HepG2 (cell line): ENCODE measurements at regions not wholly inside any gene's neighbourhood (a gene's known extent, or its start where the extent isn't known, plus 50 kb on each side); places are given as distances from the start of the nearest gene placed in this dataset.
A peak's percentile ranks its signal among the peaks of the same experiment; 100 is the strongest.

Experiments used
- ARID2 ChIP-seq: sonication (generic); formaldehyde crosslinking; IDR thresholded peaks from 2 replicates; pipeline ENCODE4 v1.8.1; 2022; ENCODE audit warnings: mild to moderate bottlenecking, missing genetic modification reagents, borderline replicate concordance
- E2F2 ChIP-seq: sonication (generic); formaldehyde crosslinking; IDR thresholded peaks from 2 replicates; pipeline ENCODE4 v1.4.0; 2020; ENCODE audit warnings: missing genetic modification reagents, borderline replicate concordance
- FOXJ3 ChIP-seq: sonication (generic); formaldehyde crosslinking; IDR thresholded peaks from 2 replicates; pipeline ENCODE4 v1.4.0; 2020; ENCODE audit warnings: missing genetic modification reagents, mild to moderate bottlenecking, borderline replicate concordance
- HINFP ChIP-seq: sonication (generic); formaldehyde crosslinking; IDR thresholded peaks from 2 replicates; pipeline ENCODE4 v1.4.0; 2020; ENCODE audit warnings: low read depth, mild to moderate bottlenecking, missing genetic modification reagents
- KLF13 ChIP-seq: sonication (generic); formaldehyde crosslinking; IDR thresholded peaks from 2 replicates; pipeline ENCODE4 v1.4.0; 2020; ENCODE audit warnings: mild to moderate bottlenecking, missing genetic modification reagents
- MAFK ChIP-seq, 2 experiments: IDR thresholded peaks in 1 of 2; conservative IDR thresholded peaks in 1 of 2; 2 replicates each; pipeline ENCODE4 v1.6.1; 2011; ENCODE audit warnings: improper control_type of control experiment in 2 of 2, low read length in 2 of 2
- MEIS1 ChIP-seq: sonication (generic); formaldehyde crosslinking; IDR thresholded peaks from 2 replicates; pipeline ENCODE4 v1.9.0; 2021; ENCODE audit warnings: mild to moderate bottlenecking, missing genetic modification reagents, moderate library complexity, borderline replicate concordance
- NFIC ChIP-seq: IDR thresholded peaks from 2 replicates; pipeline ENCODE4 v1.6.1; 2012; ENCODE audit warnings: mild to moderate bottlenecking, low read length, inconsistent platforms
- NR1H2 ChIP-seq: sonication (generic); formaldehyde crosslinking; IDR thresholded peaks from 2 replicates; pipeline ENCODE4 v1.8.1; 2022; ENCODE audit warnings: low read depth, missing genetic modification reagents, borderline replicate concordance
- NR2F6 ChIP-seq, 2 experiments: IDR thresholded peaks; 2 replicates each; pipeline ENCODE4 v1.6.1; 2016; ENCODE audit warnings: antibody characterized with exemption in 1 of 2, mild to moderate bottlenecking in 1 of 2
- NR3C1 ChIP-seq: sonication (generic); formaldehyde crosslinking; IDR thresholded peaks from 2 replicates; pipeline ENCODE4 v1.4.0; 2020; ENCODE audit warnings: missing genetic modification reagents
- PHF21A ChIP-seq: sonication (generic); formaldehyde crosslinking; IDR thresholded peaks from 2 replicates; pipeline ENCODE4 v1.5.0; 2020; ENCODE audit warnings: mild to moderate bottlenecking, missing genetic modification reagents
- PHF5A ChIP-seq: IDR thresholded peaks from one replicate; pipeline ENCODE4 v1.6.1; 2018; ENCODE audit warnings: low read depth, missing genetic modification reagents; ENCODE audit not compliant: unreplicated experiment
- RFXAP ChIP-seq: sonication (generic); formaldehyde crosslinking; IDR thresholded peaks from 2 replicates; pipeline ENCODE4 v1.4.0; 2020; ENCODE audit warnings: missing genetic modification reagents, borderline replicate concordance
- SOX13 ChIP-seq, 3 experiments: fragments of 450-650 bp in 1 of 3; sonication (generic) in 1 of 3; formaldehyde crosslinking in 1 of 3; IDR thresholded peaks in 2 of 3; conservative IDR thresholded peaks in 1 of 3; 2 replicates each; pipeline versions ENCODE4 v1.5.0 to v1.6.1; 2016 to 2020; ENCODE audit warnings: antibody characterized with exemption in 1 of 3, mild to moderate bottlenecking in 1 of 3, missing compliant biosample characterization in 1 of 3, missing genetic modification reagents in 1 of 3, moderate library complexity in 1 of 3
- STAT5B ChIP-seq: sonication (generic); formaldehyde crosslinking; IDR thresholded peaks from 2 replicates; pipeline ENCODE4 v1.4.0; 2020; ENCODE audit warnings: missing genetic modification reagents
- TEAD2 ChIP-seq: sonication (generic); formaldehyde crosslinking; IDR thresholded peaks from 2 replicates; pipeline ENCODE4 v1.9.0; 2021; ENCODE audit warnings: missing genetic modification reagents
- ZFY ChIP-seq: sonication (generic); formaldehyde crosslinking; IDR thresholded peaks from 2 replicates; pipeline ENCODE4 v1.4.0; 2020; ENCODE audit warnings: missing genetic modification reagents
- ZNF280D ChIP-seq: sonication (generic); formaldehyde crosslinking; IDR thresholded peaks from 2 replicates; pipeline ENCODE4 v1.5.1; 2020; ENCODE audit warnings: mild to moderate bottlenecking, missing genetic modification reagents
- ZNF414 ChIP-seq: sonication (generic); formaldehyde crosslinking; IDR thresholded peaks from 2 replicates; pipeline ENCODE4 v1.5.0; 2020; ENCODE audit warnings: missing genetic modification reagents
- ZNF431 ChIP-seq: sonication (generic); formaldehyde crosslinking; IDR thresholded peaks from 2 replicates; pipeline ENCODE4 v1.9.0; 2022; ENCODE audit warnings: missing genetic modification reagents, low read depth, mild to moderate bottlenecking, borderline replicate concordance
- ZNF572 ChIP-seq: sonication (generic); formaldehyde crosslinking; IDR thresholded peaks from 2 replicates; pipeline ENCODE4 v1.5.1; 2020; ENCODE audit warnings: mild to moderate bottlenecking, missing genetic modification reagents
- ZNF644 ChIP-seq: IDR thresholded peaks from 2 replicates; pipeline ENCODE4 v1.6.1; 2016; ENCODE audit warnings: low read depth
- ZNF883 ChIP-seq: sonication (generic); formaldehyde crosslinking; IDR thresholded peaks from 2 replicates; pipeline ENCODE4 v1.5.1; 2020; ENCODE audit warnings: mild to moderate bottlenecking, missing genetic modification reagents; ENCODE audit errors: not compliant biosample characterization

GRCh38 chr6:137357948-137358266, 136.3 kb downstream of the OLIG3 start (continued):
- TF ChIP-seq ARID2 (CRISPR knock-in tag) (0 out of 2 replicates have a peak, but pooled peaks have one; percentile 50), MAFK (conservative IDR thresholded peaks at IDR 0.05 in 1 of 2, IDR thresholded peaks at IDR 0.05 in 1 of 2; ENCODE audit: low read length in 2 of 2) (no peak), RFXAP (CRISPR knock-in tag) (peak; percentile 28), MEIS1 (0 out of 2 replicates have a peak, but pooled peaks have one; percentile 24), ZFY (CRISPR knock-in tag) (no peak), STAT5B (CRISPR knock-in tag) (no peak), NR1H2 (CRISPR knock-in tag) (no peak), ZNF644 (CRISPR knock-in tag) (no peak), SOX13 (IDR thresholded peaks at IDR 0.05) (0 out of 2 replicates have a peak, but pooled peaks have one; percentile 4), SOX13 (CRISPR knock-in tag; conservative IDR thresholded peaks at IDR 0.05 in 1 of 2, IDR thresholded peaks at IDR 0.05 in 1 of 2) (no peak), NR2F6 (IDR thresholded peaks at IDR 0.05) (peak; percentile 4; the same call in 1 of the 2 replicates), NR2F6 (CRISPR knock-in tag; IDR thresholded peaks at IDR 0.05) (no peak), ZNF883 (CRISPR knock-in tag) (no peak), TEAD2 (CRISPR knock-in tag) (no peak), E2F2 (CRISPR knock-in tag) (no peak), NR3C1 (no peak), NFIC (peak; percentile 24; the same call in 1 of the 2 replicates), KLF13 (CRISPR knock-in tag) (no peak), ZNF414 (CRISPR knock-in tag) (no peak), ZNF280D (CRISPR knock-in tag) (no peak), ZNF572 (no peak), FOXJ3 (CRISPR knock-in tag) (no peak), ZNF431 (CRISPR knock-in tag) (peak; percentile 19; the same call in 1 of the 2 replicates), PHF21A (CRISPR knock-in tag) (peak; percentile 24), HINFP (CRISPR knock-in tag) (0 out of 2 replicates have a peak, but pooled peaks have one; percentile 12), PHF5A (CRISPR knock-in tag) (no peak)
